CD4-positive, alpha-beta T cell treated with Interleukin-6 for 4 hours (primary cell): ENCODE measurements at regions not wholly inside any gene's neighbourhood (a gene's known extent, or its start where the extent isn't known, plus 50 kb on each side); places are given as distances from the start of the nearest gene placed in this dataset.
A peak's percentile ranks its signal among the peaks of the same experiment; 100 is the strongest.
"Not testable (repeated sequence)": the region's sequence is repeated elsewhere in the genome, so short reads cannot be mapped to it uniquely, and the experiment has no call there.

Source experiments
- DNase-seq: peaks from one replicate; pipeline ENCODE4 v3.0.0-alpha.2; 2020; ENCODE audit warnings: mixed read lengths

DNA sequence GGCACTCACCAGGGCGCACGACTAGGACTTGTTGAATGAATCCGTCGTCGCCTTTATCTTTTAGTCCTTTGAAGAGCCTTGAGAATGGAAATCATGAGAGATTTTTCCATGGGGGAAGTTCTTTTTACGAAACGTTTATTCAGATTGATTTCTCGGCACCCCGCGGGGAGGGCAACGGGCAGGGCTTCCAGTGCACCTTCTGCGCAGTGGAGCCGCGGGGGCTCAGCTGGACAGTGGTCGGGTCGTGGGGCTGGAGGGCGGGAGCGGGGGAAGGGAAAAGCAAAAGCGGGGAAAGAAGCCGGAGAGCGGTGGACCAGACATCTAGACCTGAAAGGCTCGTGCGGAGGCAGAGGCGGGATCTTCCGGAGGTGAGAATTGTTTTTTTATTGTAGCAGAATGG, 50.6 kb upstream of the NBPF20 start:
- not testable (repeated sequence) for DNase-seq

DNA sequence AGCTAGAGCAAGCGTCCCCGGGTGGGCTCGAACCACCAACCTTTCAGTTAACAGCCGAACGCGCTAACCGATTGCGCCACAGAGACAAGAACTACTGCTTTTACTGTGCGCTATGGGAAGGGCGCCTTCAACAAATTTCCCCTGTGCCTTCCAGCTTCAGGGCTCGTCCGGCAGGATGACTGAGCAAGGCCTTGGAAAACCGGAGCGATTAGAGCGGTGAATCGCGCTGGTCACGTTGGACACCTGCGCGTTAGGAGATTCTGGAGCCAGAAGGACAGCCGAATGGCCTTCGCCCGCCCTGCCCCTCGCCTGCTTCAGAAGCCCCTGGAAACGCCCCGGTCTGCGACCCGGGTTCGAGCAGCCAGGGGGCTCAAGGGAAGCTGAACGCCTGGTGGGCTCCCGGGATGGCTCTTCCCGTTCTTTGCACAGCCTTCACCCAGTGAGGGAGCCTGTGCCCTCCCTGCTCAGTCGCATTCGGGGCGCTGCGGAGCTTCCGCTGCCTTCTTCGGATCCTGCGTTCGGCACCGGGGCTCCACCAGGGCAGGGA, 50.0 kb upstream of the NBPF20 start:
- peak; percentile 5 for DNase-seq
